HFF-Myc (cell line): ENCODE measurements at regions not wholly inside any gene's neighbourhood (a gene's known extent, or its start where the extent isn't known, plus 50 kb on each side); places are given as distances from the start of the nearest gene placed in this dataset.

Source experiments
- DNase-seq: peaks from one replicate; pipeline ENCODE4 v3.0.0-alpha.2; 2011; ENCODE audit warnings: low read depth; ENCODE audit errors: extremely low read depth
- H3K4me3 ChIP-seq: replicated peaks from 2 replicates; pipeline ENCODE4 v1.5.1; 2011; ENCODE audit warnings: low read depth, mild to moderate bottlenecking, control low read depth, low read length
- TF ChIP-seq, protein P1 (sequence below): IDR thresholded peaks from 2 replicates; pipeline ENCODE4 v1.5.1; 2012; ENCODE audit warnings: mild to moderate bottlenecking, low read depth, low read length, control low read depth; ENCODE audit errors: missing control alignments

GRCh38 chr7:24409431-24410024 lies 125.5 kb downstream of the NPY start:
- DNase-seq: no peak
- TF ChIP-seq, protein P1, sequence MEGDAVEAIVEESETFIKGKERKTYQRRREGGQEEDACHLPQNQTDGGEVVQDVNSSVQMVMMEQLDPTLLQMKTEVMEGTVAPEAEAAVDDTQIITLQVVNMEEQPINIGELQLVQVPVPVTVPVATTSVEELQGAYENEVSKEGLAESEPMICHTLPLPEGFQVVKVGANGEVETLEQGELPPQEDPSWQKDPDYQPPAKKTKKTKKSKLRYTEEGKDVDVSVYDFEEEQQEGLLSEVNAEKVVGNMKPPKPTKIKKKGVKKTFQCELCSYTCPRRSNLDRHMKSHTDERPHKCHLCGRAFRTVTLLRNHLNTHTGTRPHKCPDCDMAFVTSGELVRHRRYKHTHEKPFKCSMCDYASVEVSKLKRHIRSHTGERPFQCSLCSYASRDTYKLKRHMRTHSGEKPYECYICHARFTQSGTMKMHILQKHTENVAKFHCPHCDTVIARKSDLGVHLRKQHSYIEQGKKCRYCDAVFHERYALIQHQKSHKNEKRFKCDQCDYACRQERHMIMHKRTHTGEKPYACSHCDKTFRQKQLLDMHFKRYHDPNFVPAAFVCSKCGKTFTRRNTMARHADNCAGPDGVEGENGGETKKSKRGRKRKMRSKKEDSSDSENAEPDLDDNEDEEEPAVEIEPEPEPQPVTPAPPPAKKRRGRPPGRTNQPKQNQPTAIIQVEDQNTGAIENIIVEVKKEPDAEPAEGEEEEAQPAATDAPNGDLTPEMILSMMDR: no peak
- no peak overlapping the region for H3K4me3 ChIP-seq

- TF ChIP-seq, protein P1: no peak
- no peak for DNase-seq
- H3K4me3 ChIP-seq: no peak overlapping the region
Observed at GRCh38 chr7:24411226-24411625, 127.2 kb downstream of the NPY start.

- DNase-seq: no peak
- H3K4me3 ChIP-seq: no peak overlapping the region
- TF ChIP-seq, protein P1: no peak
Observed at GRCh38 chr7:24417526-24418120, 133.6 kb downstream of the NPY start.

- TF ChIP-seq, protein P1: no peak
- DNase-seq: no peak
Observed at GRCh38 chr7:24419077-24419476, 135.1 kb downstream of the NPY start.

DNA sequence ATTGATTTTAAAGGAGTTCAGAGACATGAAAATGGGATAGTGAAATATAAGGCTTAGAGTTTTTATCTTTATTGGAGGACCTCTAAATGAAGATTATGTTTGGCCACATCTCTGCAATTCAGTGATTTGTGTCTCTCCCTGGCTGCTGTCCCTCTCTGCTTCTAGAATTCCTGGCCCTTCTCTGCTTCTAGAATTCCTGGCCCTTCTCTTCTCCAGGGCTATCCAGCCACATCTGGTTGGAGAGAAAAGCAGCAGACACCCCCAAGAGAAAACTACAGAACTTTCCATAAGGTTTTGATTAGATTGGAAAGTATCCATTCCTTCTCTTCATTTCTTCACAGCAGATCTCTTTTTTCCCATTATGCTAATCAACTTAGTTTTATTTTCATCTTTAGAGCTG lies 135.5 kb downstream of the NPY start:
- TF ChIP-seq, protein P1: no peak
- no peak overlapping the region for H3K4me3 ChIP-seq
- DNase-seq: no peak

More at GRCh38 chr7:24419077-24419476, 135.1 kb downstream of the NPY start:
- no peak overlapping the region for H3K4me3 ChIP-seq

- DNase-seq: no peak
- TF ChIP-seq, protein P1: no peak
Observed at GRCh38 chr7:24422441-24423010, 138.5 kb downstream of the NPY start.

More at GRCh38 chr7:24422441-24423010, 138.5 kb downstream of the NPY start:
- no peak overlapping the region for H3K4me3 ChIP-seq
